Globus pallidus (tissue), 1 donor: ENCODE measurements at regions not wholly inside any gene's neighbourhood (a gene's known extent, or its start where the extent isn't known, plus 50 kb on each side); places are given as distances from the start of the nearest gene placed in this dataset.
A peak's percentile ranks its signal among the peaks of the same experiment; 100 is the strongest.

Source experiments
- DNase-seq: peaks from one replicate; pipeline ENCODE4 v3.0.0-alpha.2; 2015; ENCODE audit warnings: low spot score

- no peak for DNase-seq
Measured at GRCh38 chr10:91335147-91335546, 75.0 kb upstream of the HECTD2 start.

- DNase-seq, result no peak
Measured at GRCh38 chr10:91339729-91340128, 70.4 kb upstream of the HECTD2 start.

GRCh38 chr10:91340613-91341362 is 69.4 kb upstream of the HECTD2 start:
- peak; percentile 2 for DNase-seq

- no peak for DNase-seq
Measured at GRCh38 chr10:91341686-91342085, 68.5 kb upstream of the HECTD2 start.

- DNase-seq, result no peak
Measured at GRCh38 chr10:91343010-91343409, 67.1 kb upstream of the HECTD2 start.

- no peak for DNase-seq
Measured at GRCh38 chr10:91344117-91344856, 65.9 kb upstream of the HECTD2 start.

- no peak for DNase-seq
Measured at GRCh38 chr10:91345716-91346115, 64.4 kb upstream of the HECTD2 start.

GRCh38 chr10:91347529-91347928 is 62.6 kb upstream of the HECTD2 start:
- DNase-seq, result no peak

GRCh38 chr10:91349381-91349780 is 60.8 kb upstream of the HECTD2 start:
- DNase-seq, result peak; percentile 2

GRCh38 chr10:91350651-91351081 is 59.5 kb upstream of the HECTD2 start:
- no peak for DNase-seq

GRCh38 chr10:91352760-91353159 is 57.4 kb upstream of the HECTD2 start:
- DNase-seq, result no peak

GRCh38 chr10:91354166-91355075 is 55.7 kb upstream of the HECTD2 start:
- DNase-seq, result no peak

- no peak for DNase-seq
Measured at GRCh38 chr10:91355998-91356397, 54.1 kb upstream of the HECTD2 start.

- no peak for DNase-seq
Measured at GRCh38 chr10:91357497-91357896, 52.6 kb upstream of the HECTD2 start.
